ENCODE measurements at regions not wholly inside any gene's neighbourhood (a gene's known extent, or its start where the extent isn't known, plus 50 kb on each side); places are given as distances from the start of the nearest gene placed in this dataset.
"Not testable (repeated sequence)": the region's sequence is repeated elsewhere in the genome, so short reads cannot be mapped to it uniquely, and the experiment has no call there.

GRCh38 chr4:134537701-134538100 lies 336.1 kb upstream of the PABPC4L start:
- no peak for TF ChIP-seq JUND (IDR thresholded peaks at IDR 0.05; ENCODE audit: low read depth)
- DNase-seq (ENCODE audit: low read depth in 1 of 2, low spot score in 1 of 2): no peak
- in situ Hi-C loops (cut with HindIII; ENCODE audit: low pct_unique_long_range_greater_than_20kb, low sequenced_read_pairs): no loop called here

- DNase-seq (ENCODE audit: low read depth in 1 of 2, low spot score in 1 of 2): no peak
- in situ Hi-C loops (cut with HindIII; ENCODE audit: low pct_unique_long_range_greater_than_20kb, low sequenced_read_pairs): no loop called here
- TF ChIP-seq JUND (IDR thresholded peaks at IDR 0.05; ENCODE audit: low read depth): no peak
Observed at GRCh38 chr4:134533068-134533467, 331.5 kb upstream of the PABPC4L start.

- TF ChIP-seq JUND (IDR thresholded peaks at IDR 0.05; ENCODE audit: low read depth): no peak
- DNase-seq (ENCODE audit: low read depth in 1 of 2, low spot score in 1 of 2): no peak
- in situ Hi-C loops (cut with HindIII; ENCODE audit: low pct_unique_long_range_greater_than_20kb, low sequenced_read_pairs): no loop called here
Observed at GRCh38 chr4:134531013-134531412, 329.4 kb upstream of the PABPC4L start.

- no peak for DNase-seq (ENCODE audit: low read depth in 1 of 2, low spot score in 1 of 2)
- no peak for TF ChIP-seq JUND (IDR thresholded peaks at IDR 0.05; ENCODE audit: low read depth)
- in situ Hi-C loops (cut with HindIII; ENCODE audit: low pct_unique_long_range_greater_than_20kb, low sequenced_read_pairs): no loop called here
Observed at GRCh38 chr4:134529629-134530028, 328.0 kb upstream of the PABPC4L start.

GRCh38 chr4:134518574-134519217 lies 317.1 kb upstream of the PABPC4L start:
- TF ChIP-seq JUND (IDR thresholded peaks at IDR 0.05; ENCODE audit: low read depth): no peak
- DNase-seq (ENCODE audit: low read depth in 1 of 2, low spot score in 1 of 2): peak in 1 of 2 experiments; percentile 2
- in situ Hi-C loops (cut with HindIII; ENCODE audit: low pct_unique_long_range_greater_than_20kb, low sequenced_read_pairs): no loop called here

GRCh38 chr4:134510544-134510943 lies 309.0 kb upstream of the PABPC4L start:
- no peak for DNase-seq (ENCODE audit: low read depth in 1 of 2, low spot score in 1 of 2)
- in situ Hi-C loops (cut with HindIII; ENCODE audit: low pct_unique_long_range_greater_than_20kb, low sequenced_read_pairs): no loop called here
- TF ChIP-seq JUND (IDR thresholded peaks at IDR 0.05; ENCODE audit: low read depth): no peak

GRCh38 chr4:134505511-134505910 lies 303.9 kb upstream of the PABPC4L start:
- in situ Hi-C loops (cut with HindIII; ENCODE audit: low pct_unique_long_range_greater_than_20kb, low sequenced_read_pairs): no loop called here
- no peak for DNase-seq (ENCODE audit: low read depth in 1 of 2, low spot score in 1 of 2)
- TF ChIP-seq JUND (IDR thresholded peaks at IDR 0.05; ENCODE audit: low read depth): no peak

- no peak for TF ChIP-seq JUND (IDR thresholded peaks at IDR 0.05; ENCODE audit: low read depth)
- no peak for DNase-seq (ENCODE audit: low read depth in 1 of 2, low spot score in 1 of 2)
- in situ Hi-C loops (cut with HindIII; ENCODE audit: low pct_unique_long_range_greater_than_20kb, low sequenced_read_pairs): no loop called here
Observed at GRCh38 chr4:134501973-134502643, 300.5 kb upstream of the PABPC4L start.

- DNase-seq (ENCODE audit: low read depth in 1 of 2, low spot score in 1 of 2); in situ Hi-C loops (cut with HindIII; ENCODE audit: low pct_unique_long_range_greater_than_20kb, low sequenced_read_pairs): not testable (repeated sequence)
Observed at GRCh38 chr4:134501488-134501887, 299.9 kb upstream of the PABPC4L start.

GRCh38 chr4:134499074-134499473 lies 297.5 kb upstream of the PABPC4L start:
- in situ Hi-C loops (cut with HindIII; ENCODE audit: low pct_unique_long_range_greater_than_20kb, low sequenced_read_pairs): no loop called here
- TF ChIP-seq JUND (IDR thresholded peaks at IDR 0.05; ENCODE audit: low read depth): no peak
- peak in 1 of 2 experiments; percentile 1 for DNase-seq (ENCODE audit: low read depth in 1 of 2, low spot score in 1 of 2)

GRCh38 chr4:134490863-134491262 lies 289.3 kb upstream of the PABPC4L start:
- no peak for TF ChIP-seq JUND (IDR thresholded peaks at IDR 0.05; ENCODE audit: low read depth)
- in situ Hi-C loops (cut with HindIII; ENCODE audit: low pct_unique_long_range_greater_than_20kb, low sequenced_read_pairs): no loop called here
- no peak for DNase-seq (ENCODE audit: low read depth in 1 of 2, low spot score in 1 of 2)

GRCh38 chr4:134483514-134483913 lies 281.9 kb upstream of the PABPC4L start:
- in situ Hi-C loops (cut with HindIII; ENCODE audit: low pct_unique_long_range_greater_than_20kb, low sequenced_read_pairs); DNase-seq (ENCODE audit: low read depth in 1 of 2, low spot score in 1 of 2): not testable (repeated sequence)

- in situ Hi-C loops (cut with HindIII; ENCODE audit: low pct_unique_long_range_greater_than_20kb, low sequenced_read_pairs): no loop called here
- no peak for DNase-seq (ENCODE audit: low read depth in 1 of 2, low spot score in 1 of 2)
- no peak for TF ChIP-seq JUND (IDR thresholded peaks at IDR 0.05; ENCODE audit: low read depth)
Observed at GRCh38 chr4:134471569-134471968, 270.0 kb upstream of the PABPC4L start.

GRCh38 chr4:134470544-134470943 lies 269.0 kb upstream of the PABPC4L start:
- peak in 1 of 2 experiments; percentile 50 for DNase-seq (ENCODE audit: low read depth in 1 of 2, low spot score in 1 of 2)
- TF ChIP-seq JUND (IDR thresholded peaks at IDR 0.05; ENCODE audit: low read depth): no peak
- in situ Hi-C loops (cut with HindIII; ENCODE audit: low pct_unique_long_range_greater_than_20kb, low sequenced_read_pairs): no loop called here

Measured in T47D (cell line).